ENCODE measurements at regions not wholly inside any gene's neighbourhood (a gene's known extent, or its start where the extent isn't known, plus 50 kb on each side); places are given as distances from the start of the nearest gene placed in this dataset.

- no peak overlapping the region for H3K27ac ChIP-seq (ENCODE audit: low read depth, low read length)
- TF ChIP-seq YY1 (IDR thresholded peaks at IDR 0.05; ENCODE audit: low read depth, low read length) (no peak), SRF (IDR thresholded peaks at IDR 0.05; ENCODE audit: low read depth, low read length) (no peak), HDAC6 (IDR thresholded peaks at IDR 0.05; ENCODE audit: low read depth, low read length) (no peak)
Measured at GRCh38 chr4:26181616-26182015, 139.2 kb upstream of the RBPJ start.

More at GRCh38 chr4:26181616-26182015, 139.2 kb upstream of the RBPJ start:
- Histone ChIP-seq H4K5ac (ENCODE audit: insufficient read length, low read depth, low read length) (no peak overlapping the region), H3K23ac (ENCODE audit: insufficient read length) (no peak overlapping the region), H3K18ac (ENCODE audit: extremely low read depth, low read length) (no peak overlapping the region), H4K8ac (ENCODE audit: extremely low read depth, insufficient read depth, low read length) (no peak overlapping the region), H3K36me3 (ENCODE audit: control insufficient read depth in 2 of 4, insufficient read depth in 4 of 4, low read length in 3 of 4) (no peaks in the 10 kb centered on the region), H2BK12ac (ENCODE audit: low read depth, low read length) (no peak overlapping the region), H3K4ac (replicated peaks; ENCODE audit: insufficient read length, low read depth, low read length) (no peak overlapping the region), H2BK120ac (replicated peaks; ENCODE audit: low read depth, low read length) (no peak overlapping the region), H3K56ac (replicated peaks; ENCODE audit: insufficient read length, low read depth, low read length) (no peak overlapping the region), H2AFZ (ENCODE audit: low read length) (no peak overlapping the region; the same call in 1 of the 2 replicates), H3K4me3 (ENCODE audit: extremely low read depth in 1 of 4, insufficient read depth in 2 of 4, low read depth in 3 of 4, low read length in 4 of 4) (no peak overlapping the region), H3K9me3 (ENCODE audit: insufficient read depth in 2 of 2, low read depth in 1 of 2, low read length in 1 of 2) (no peaks in the 10 kb centered on the region), H4K20me1 (replicated peaks in 1 of 2; ENCODE audit: control insufficient read depth in 1 of 2, insufficient read depth in 2 of 2, low read length in 2 of 2) (no peaks in the 10 kb centered on the region), H3K9ac (replicated peaks in 1 of 4; ENCODE audit: extremely low read depth in 1 of 4, low read depth in 3 of 4, low read length in 3 of 4) (no peak overlapping the region), H2AK5ac (ENCODE audit: low read depth, low read length) (no peak overlapping the region), H3K27me3 (replicated peaks in 1 of 4; ENCODE audit: control insufficient read depth in 3 of 4, extremely low read depth in 1 of 4, insufficient read depth in 3 of 4, low read length in 3 of 4) (no peaks in the 10 kb centered on the region), H3K4me1 (replicated peaks in 1 of 4; ENCODE audit: control insufficient read depth in 3 of 4, insufficient read depth in 4 of 4, low read length in 3 of 4) (no peaks in the 10 kb centered on the region), H2BK5ac (ENCODE audit: low read depth, low read length) (no peak overlapping the region), H2BK15ac (ENCODE audit: low read length) (no peak overlapping the region), H3K79me2 (ENCODE audit: control insufficient read depth in 1 of 2, insufficient read depth in 2 of 2, low read length in 2 of 2) (no peaks in the 10 kb centered on the region), H3K14ac (ENCODE audit: insufficient read length) (no peak overlapping the region), H3K4me2 (ENCODE audit: insufficient read depth in 1 of 2, low read depth in 2 of 2, low read length in 2 of 2) (no peak overlapping the region), H3K23me2 (ENCODE audit: low read depth, low read length) (no peaks in the 10 kb centered on the region), H4K91ac (replicated peaks; ENCODE audit: insufficient read length, low read length) (no peak overlapping the region), H2BK20ac (ENCODE audit: low read length) (no peak overlapping the region), H3K79me1 (ENCODE audit: low read depth, low read length) (no peaks in the 10 kb centered on the region)
- CTCF ChIA-PET (ENCODE audit: partially characterized antibody), result interaction anchor here (0.8 kb wide), 2 partner anchors 15 to 20 kb away, joined by 3 read pairs; no protein-coding TSS in a partner anchor
- DNase-seq (ENCODE audit: low read depth in 1 of 2, low spot score in 2 of 2), result no peak
- 100% methylated on average over 1 of the region's 1 CpG; no CpG with 5 or more reads in 1 of the 2 experiments for WGBS, 2 experiments (ENCODE audit: extremely low coverage in 1 of 2, insufficient coverage in 1 of 2, insufficient read length in 1 of 2, insufficient replicate concordance in 2 of 2, low coverage in 1 of 2, low lambda C conversion rate in 2 of 2, missing lambda C conversion rate in 1 of 2)
- POLR2A ChIA-PET (ENCODE audit: partially characterized antibody), result interaction anchor here (0.6 kb wide), 1 partner anchor 129 kb away, joined by 3 read pairs; no protein-coding TSS in a partner anchor
- no peak for FAIRE-seq

All from H1 (cell line).